Cerebellar cortex (tissue), 1 donor: ENCODE measurements at regions not wholly inside any gene's neighbourhood (a gene's known extent, or its start where the extent isn't known, plus 50 kb on each side); places are given as distances from the start of the nearest gene placed in this dataset.

Experiments used
- DNase-seq: peaks from one replicate; pipeline ENCODE4 v3.0.0-alpha.2; 2015; ENCODE audit warnings: low spot score

DNA sequence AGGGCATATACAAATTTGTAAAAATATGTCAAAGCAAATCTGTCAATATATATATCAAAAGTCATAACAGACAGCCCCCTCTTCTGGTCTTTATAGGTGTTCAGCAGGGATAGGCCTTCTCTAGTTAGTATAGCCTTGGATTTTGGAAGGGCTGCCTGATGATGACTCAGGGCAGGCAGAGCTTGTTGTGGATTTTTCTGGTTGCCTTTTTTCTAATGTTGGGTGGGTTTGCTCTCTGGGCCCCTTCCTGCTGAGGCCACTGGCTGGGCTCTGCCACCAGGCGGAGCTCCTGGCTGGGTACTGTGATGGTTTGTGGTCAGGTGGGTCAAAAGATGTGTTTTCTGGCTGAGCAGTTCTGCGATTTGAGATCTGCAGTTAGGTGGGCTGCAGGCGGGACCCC, 294.2 kb downstream of the GRIA2 start:
- DNase-seq, result no peak

DNA sequence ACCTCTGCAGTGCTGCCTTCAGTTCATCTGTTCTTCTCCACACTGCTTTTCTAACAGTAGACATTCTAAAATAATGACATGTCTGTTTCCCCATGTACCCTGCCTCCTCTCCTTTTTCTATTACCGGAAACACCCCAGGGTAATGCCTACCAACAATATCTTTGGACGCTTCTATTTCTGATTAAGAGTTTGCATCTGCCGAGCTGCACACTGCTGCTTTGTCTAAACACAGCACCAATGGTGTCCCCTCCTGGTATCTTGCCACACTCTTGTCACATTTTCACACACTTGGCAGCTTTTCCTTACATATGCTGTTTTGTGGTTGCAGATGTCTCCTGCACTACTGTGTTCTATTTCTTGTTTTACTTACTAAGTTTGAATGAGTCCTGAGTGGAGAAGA, 288.8 kb downstream of the GRIA2 start:
- DNase-seq, result no peak

DNA sequence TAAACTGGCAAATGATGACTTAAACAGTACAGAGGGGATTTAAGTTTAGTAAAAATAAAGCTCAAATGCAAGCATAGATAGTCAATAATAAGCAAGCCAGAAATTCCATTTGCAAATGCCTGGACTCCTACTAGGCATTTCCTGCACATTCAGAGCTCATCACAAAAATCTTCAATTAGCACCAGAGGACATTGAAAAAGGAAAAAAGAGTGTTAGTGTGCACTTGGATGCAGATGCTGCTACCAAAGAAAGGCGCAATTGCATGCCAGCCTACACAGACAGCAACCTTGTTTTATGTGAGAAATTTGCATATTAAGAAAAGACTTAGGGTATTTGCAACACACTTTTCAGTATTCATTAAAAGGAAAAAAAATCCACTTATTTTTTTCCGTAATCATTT, 282.1 kb downstream of the GRIA2 start:
- no peak for DNase-seq

DNA sequence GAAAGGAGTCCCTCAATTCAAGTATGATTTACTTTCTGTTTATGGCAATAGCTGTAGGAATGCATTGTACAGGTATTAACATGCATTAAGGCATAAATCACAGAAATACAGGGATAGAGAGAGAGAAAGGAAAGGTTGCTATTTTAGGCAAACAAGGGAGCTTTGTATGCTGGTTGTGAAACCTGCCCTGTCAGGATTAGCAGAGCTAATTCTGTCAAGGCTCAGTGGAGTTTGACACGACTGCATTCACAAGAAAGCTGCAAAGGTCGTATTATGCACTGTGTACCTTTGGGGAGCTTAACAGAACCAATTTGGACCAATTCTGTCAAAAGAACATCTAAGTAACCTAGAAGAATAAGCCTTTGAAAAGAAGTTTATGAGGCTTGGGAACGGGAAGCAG, 239.3 kb downstream of the GRIA2 start:
- no peak for DNase-seq

DNA sequence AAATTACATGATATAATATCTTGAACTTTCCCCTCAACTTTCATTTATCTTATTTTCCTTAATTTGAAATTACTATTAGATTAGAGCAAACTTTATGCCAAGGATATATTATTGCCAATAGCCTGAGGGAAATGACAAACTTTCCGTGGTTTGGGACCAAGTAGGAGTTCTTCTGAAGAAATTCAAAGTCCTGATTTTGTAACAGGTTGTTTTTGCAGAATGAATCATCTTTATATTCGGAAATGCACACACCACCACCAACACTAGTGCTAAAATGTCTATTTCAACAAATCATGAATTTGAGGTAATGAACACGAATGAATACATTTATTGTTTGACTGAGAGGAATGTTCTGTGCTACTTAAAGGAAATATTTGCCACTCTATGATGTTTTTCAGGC, 226.7 kb downstream of the GRIA2 start:
- no peak for DNase-seq

DNA sequence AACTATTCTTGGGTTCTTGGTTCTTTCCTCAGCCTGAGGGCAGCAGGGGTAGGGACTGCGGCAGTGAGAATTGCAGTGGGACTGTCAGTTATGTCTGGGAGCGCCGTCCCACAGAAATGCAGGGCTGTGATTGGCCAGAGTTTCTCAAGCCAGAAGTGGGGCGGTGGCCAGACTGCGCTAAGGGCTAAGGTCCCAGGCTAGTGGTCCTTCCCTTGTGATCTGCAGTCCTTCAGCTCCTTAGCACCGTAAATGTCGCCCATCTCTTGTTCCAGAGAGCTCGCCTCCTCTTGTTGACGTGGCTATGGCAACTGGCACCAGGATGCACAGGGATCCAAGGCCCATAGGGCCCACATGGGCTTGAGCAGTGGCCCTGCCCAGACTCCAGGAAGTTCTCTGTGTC, 223.5 kb downstream of the GRIA2 start:
- no peak for DNase-seq

DNA sequence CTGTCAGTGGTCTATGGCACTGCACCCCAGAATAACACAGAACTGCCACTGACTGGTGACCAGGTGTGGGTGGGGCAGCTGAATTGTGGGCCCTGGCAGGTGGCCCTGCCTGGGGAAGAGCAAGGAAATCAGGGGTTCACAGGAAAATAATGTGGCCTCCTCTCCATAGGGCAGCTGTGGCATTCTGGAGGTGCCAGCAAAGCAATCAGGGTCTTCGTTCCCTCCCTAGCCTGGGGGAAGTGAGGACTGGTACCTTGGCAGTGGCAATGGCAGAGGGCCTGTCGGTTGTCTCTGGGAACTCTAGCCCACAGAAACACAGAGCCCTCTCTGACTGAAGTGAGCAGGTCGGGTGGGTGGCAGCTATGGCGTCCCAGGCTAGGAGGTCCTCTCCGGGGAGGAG, 223.0 kb downstream of the GRIA2 start:
- DNase-seq, result no peak

DNA sequence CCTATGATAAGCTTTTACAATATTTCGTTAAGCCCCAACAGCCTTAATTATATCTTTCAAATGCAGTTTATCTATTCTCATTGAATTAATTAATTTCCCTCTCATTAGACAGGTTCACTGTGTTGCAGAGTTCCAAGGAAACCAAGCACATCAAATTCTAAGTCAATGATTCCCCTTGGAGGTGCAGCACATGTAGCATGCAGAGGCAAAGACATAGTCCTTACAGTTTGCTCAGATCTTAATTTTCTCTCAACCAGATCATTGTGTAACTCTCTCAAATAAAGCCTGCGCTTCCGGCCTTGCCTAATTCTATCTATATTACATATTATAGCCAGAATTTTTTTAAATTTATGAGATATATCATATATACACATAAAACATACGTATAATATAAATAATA, 205.4 kb downstream of the GRIA2 start:
- no peak for DNase-seq

DNA sequence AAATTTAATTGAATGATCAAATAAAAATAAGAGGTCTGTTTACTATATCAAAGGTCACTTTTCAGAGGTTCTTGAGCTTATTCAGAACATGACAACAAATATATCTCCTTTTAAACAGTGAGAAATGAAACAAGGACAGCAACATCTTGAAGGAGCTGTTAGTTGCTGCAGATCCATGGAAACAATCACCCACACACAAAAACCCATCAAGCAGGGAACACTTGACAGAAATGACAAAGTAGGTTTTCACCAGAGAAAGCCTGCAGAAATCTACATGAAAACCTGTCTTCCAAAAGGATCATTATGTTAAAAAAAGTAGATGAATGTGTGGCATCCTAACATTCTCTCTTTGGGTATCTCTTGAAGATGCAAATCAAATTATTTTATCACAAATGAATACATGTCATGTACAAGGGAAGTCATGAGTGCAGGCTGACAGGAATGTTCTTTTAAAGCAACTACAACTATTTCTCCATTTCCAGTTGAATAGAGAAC, 203.0 kb downstream of the GRIA2 start:
- no peak for DNase-seq

DNA sequence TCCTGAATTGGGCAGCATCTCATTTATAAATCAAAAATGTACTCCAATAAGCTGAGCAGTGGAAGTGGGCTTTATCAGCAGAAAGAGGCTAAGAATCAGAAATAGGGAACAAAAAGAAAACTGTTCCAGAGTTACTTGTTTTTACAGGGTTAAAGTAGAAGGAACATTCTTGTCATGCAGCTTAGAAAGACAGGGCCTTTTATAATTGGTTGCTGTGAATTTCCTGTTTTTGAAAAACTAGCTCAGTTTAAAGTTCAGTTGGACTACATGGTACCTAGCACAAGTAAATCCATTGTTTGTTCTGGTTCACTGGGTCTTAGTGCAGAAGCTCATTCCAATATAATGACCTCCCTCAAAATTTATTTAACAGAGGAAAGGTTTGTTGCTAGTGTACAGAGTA, 200.8 kb downstream of the GRIA2 start:
- DNase-seq, result no peak
